SJSA1 (cell line): ENCODE measurements at regions not wholly inside any gene's neighbourhood (a gene's known extent, or its start where the extent isn't known, plus 50 kb on each side); places are given as distances from the start of the nearest gene placed in this dataset.

ENCODE experiments used
- DNase-seq, 2 experiments: peaks; one replicate each; pipeline ENCODE4 v3.0.0-alpha.2; 2015 to 2020; ENCODE audit warnings: low spot score in 2 of 2, low read depth in 1 of 2
- H3K27ac ChIP-seq: fragments of 250-450 bp; sonication (Bioruptor Pico); 2 replicates; pipeline ENCODE4 v1.5.1; 2020; ENCODE audit warnings: mild to moderate bottlenecking, moderate library complexity
- H3K27me3 ChIP-seq: fragments of 250-450 bp; sonication (Bioruptor Pico); replicated peaks from 2 replicates; pipeline ENCODE4 v1.5.1; 2020; ENCODE audit warnings: mild to moderate bottlenecking, moderate library complexity
- H3K36me3 ChIP-seq: fragments of 250-450 bp; sonication (Bioruptor Pico); 2 replicates; pipeline ENCODE4 v1.5.1; 2020; ENCODE audit warnings: mild to moderate bottlenecking
- H3K4me1 ChIP-seq: fragments of 250-450 bp; sonication (Bioruptor Pico); replicated peaks from 2 replicates; pipeline ENCODE4 v1.6.1; 2021; ENCODE audit warnings: mild to moderate bottlenecking
- H3K4me3 ChIP-seq: fragments of 250-450 bp; sonication (Bioruptor Pico); 2 replicates; pipeline ENCODE4 v1.5.1; 2020; ENCODE audit warnings: mild to moderate bottlenecking
- H3K9me3 ChIP-seq: fragments of 250-450 bp; sonication (Bioruptor Pico); replicated peaks from 2 replicates; pipeline ENCODE4 v1.5.1; 2020; ENCODE audit warnings: mild to moderate bottlenecking

GRCh38 chr1:229093609-229094336 lies 177.1 kb upstream of the RAB4A start:
- H3K27me3 ChIP-seq = no peaks in the 10 kb centered on the region
- peaks cover 55% of the 10 kb centered on the region for H3K4me1 ChIP-seq
- peak overlapping the region; percentile 92 for H3K27ac ChIP-seq
- H3K4me3 ChIP-seq = peak overlapping the region; percentile 35
- DNase-seq = no peak
- peaks cover 4% of the 10 kb centered on the region; the same call in 1 of the 2 replicates for H3K9me3 ChIP-seq
- peaks cover 17% of the 10 kb centered on the region for H3K36me3 ChIP-seq

DNA sequence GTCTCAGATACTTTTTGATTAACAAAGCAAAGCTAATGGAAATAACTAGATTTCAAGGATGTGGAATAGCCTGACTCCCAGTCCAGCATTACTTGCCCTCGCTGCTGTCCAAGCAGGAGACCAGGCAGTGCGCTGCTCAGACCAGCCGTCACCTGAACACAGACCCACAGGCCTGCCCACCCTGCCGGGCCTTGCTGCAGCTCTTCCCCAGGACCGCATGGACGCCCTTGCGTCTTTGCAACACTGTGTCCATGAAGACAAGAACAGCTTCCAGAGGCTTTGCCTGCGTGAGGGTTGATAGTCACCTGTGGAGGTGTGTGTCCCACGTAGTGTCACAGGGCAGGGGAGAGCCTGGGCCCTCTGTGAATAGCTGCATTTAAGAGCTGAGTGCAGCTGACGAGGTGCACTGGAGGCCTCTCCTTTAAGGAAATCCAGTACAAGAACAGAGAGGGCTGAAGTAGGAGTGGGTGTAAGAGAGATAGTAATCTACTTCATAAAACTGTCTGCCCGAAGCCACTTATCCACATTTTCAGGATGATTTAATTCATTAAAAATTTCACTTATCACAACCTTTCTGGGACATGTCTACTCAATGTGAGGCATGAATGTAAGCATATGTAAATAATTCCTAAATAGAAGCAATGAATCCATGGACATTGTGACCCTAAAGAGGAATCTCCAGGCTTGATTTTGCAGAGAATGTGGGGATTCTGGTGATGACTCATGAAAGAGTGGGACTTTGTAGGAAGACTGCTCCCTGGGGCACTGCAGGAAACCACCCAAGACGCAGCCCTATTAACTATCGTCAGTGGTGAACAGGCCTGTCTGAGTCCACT lies 176.2 kb upstream of the RAB4A start:
- Histone ChIP-seq H3K9me3 (peaks cover 4% of the 10 kb centered on the region; the same call in 1 of the 2 replicates), H3K27me3 (no peaks in the 10 kb centered on the region), H3K4me3 (peak overlapping the region; percentile 35), H3K4me1 (peaks cover 52% of the 10 kb centered on the region), H3K27ac (peak overlapping the region; percentile 92), H3K36me3 (peaks cover 14% of the 10 kb centered on the region)
- DNase-seq = peak; percentile 93 to 97

DNA sequence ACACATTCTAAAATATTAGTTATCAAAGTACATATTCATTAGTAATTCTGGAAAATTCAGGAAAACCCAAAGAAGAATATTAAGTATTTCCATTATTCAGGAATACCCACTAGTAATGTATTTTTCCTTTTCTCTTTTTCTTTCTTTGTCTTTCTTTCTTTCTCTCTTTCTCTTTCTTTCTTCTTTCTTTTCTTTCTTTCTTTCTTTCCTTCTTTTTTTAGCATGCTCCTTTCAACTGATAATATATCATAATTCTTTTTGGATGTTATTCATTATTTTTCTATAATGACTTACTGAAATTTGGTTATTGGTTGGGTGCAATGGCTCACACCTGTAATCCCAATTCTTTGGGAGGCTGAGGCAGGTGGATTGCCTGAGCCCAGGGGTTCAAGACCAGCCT lies 175.6 kb upstream of the RAB4A start:
- Histone ChIP-seq H3K27ac (peak overlapping the region; percentile 30), H3K27me3 (no peaks in the 10 kb centered on the region), H3K9me3 (peaks cover 4% of the 10 kb centered on the region; the same call in 1 of the 2 replicates), H3K4me1 (peaks cover 47% of the 10 kb centered on the region), H3K4me3 (no peak overlapping the region), H3K36me3 (peaks cover 12% of the 10 kb centered on the region)
- DNase-seq = no peak

GRCh38 chr1:229097356-229097755 lies 173.6 kb upstream of the RAB4A start:
- Histone ChIP-seq H3K4me3 (no peak overlapping the region), H3K36me3 (peaks cover under 1% of the 10 kb centered on the region; the same call in 1 of the 2 replicates), H3K27me3 (no peaks in the 10 kb centered on the region), H3K27ac (no peak overlapping the region), H3K9me3 (peaks cover 4% of the 10 kb centered on the region; the same call in 1 of the 2 replicates), H3K4me1 (peaks cover 34% of the 10 kb centered on the region)
- DNase-seq = no peak

- no peak overlapping the region for H3K4me3 ChIP-seq
Measured at GRCh38 chr1:229098361-229098760, 172.6 kb upstream of the RAB4A start.

DNA sequence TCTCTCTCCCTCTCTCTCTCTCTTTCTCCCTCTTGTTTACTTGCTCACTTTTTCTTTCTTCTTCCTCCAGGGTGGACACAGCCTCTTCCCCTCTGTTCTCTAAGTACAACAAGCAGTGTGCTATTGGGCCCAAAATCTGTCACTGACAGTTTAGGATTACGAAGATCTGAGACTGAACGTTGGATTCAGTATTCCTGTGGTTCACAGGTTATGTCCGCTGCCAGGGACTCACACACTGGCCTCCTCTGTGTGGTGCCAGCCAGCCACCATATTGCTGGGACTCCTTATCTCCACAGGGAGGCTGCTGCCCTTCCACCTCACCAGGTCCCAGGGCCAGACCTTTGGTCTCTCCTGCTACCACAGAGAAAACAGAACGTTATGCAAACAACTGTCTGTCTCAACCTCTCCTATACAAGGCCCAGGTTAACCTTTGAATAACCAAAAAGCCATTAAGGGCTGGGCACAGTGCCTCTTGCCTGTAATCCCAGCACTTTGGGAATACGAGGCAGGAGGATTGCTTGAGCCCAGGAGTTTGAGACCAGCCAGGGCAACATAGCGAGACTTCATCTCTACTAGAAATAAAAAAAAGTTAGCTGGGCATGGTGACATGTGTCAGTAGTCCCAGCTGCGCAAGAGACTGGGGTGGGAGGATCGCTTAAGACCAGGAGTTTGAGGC lies 171.9 kb upstream of the RAB4A start:
- DNase-seq = no peak
- Histone ChIP-seq H3K4me1 (peaks cover 19% of the 10 kb centered on the region), H3K9me3 (peaks cover 4% of the 10 kb centered on the region; the same call in 1 of the 2 replicates), H3K27me3 (no peaks in the 10 kb centered on the region), H3K4me3 (no peak overlapping the region), H3K27ac (no peak overlapping the region), H3K36me3 (no peaks in the 10 kb centered on the region)

More at GRCh38 chr1:229098361-229098760, 172.6 kb upstream of the RAB4A start:
- no peak for DNase-seq
- Histone ChIP-seq H3K27me3 (no peaks in the 10 kb centered on the region), H3K4me1 (peaks cover 25% of the 10 kb centered on the region), H3K36me3 (no peaks in the 10 kb centered on the region), H3K27ac (no peak overlapping the region), H3K9me3 (peaks cover 4% of the 10 kb centered on the region; the same call in 1 of the 2 replicates)

DNA sequence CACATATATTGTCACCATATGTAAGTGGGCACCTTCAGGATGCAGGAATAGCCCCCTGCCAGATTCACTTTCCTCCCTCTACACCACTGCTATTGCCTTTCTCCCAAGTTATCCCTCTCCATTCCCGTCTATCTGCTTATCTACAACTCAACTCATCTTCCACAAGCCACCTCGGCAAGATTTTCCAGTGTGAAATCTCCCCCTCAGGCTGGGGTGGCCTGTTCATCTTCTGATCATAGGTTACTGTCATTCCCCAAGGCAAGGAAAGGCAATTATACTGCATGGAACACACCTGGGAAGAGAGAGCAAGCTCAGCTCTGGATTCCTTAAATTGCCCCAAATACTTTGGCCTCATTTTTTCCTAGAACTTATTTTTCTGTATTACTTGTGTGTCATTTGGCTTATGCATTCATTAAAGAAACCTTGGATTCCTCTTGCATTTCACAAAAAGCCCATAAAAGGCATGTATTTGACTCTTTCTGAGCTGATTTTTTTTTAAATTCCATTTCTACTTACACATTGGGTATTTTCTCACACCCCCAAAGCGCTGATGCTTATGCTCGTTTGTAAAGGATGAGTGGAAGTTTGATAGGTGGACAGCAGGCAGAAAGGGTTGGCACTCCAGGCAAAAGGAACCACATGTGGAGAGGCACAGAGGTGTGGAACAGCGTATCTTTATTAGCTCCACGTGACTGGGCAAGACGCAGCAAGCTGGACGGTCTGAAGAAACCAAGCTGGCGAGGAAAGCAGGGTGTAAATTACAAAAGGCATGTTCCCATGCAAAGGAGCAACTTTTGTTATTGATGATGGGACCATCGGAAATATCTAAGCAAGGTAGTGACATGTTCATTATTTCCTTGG lies 169.7 kb upstream of the RAB4A start:
- DNase-seq = no peak

GRCh38 chr1:229102741-229103391 lies 168.0 kb upstream of the RAB4A start:
- no peaks in the 10 kb centered on the region for H3K27me3 ChIP-seq
- DNase-seq = no peak
- no peaks in the 10 kb centered on the region for H3K4me1 ChIP-seq

More for the DNA sequence above, 169.7 kb upstream of the RAB4A start:
- Histone ChIP-seq H3K27ac (no peak overlapping the region), H3K4me1 (no peaks in the 10 kb centered on the region), H3K4me3 (no peak overlapping the region), H3K27me3 (no peaks in the 10 kb centered on the region), H3K9me3 (peaks cover under 1% of the 10 kb centered on the region; the same call in 1 of the 2 replicates), H3K36me3 (no peaks in the 10 kb centered on the region)

DNA sequence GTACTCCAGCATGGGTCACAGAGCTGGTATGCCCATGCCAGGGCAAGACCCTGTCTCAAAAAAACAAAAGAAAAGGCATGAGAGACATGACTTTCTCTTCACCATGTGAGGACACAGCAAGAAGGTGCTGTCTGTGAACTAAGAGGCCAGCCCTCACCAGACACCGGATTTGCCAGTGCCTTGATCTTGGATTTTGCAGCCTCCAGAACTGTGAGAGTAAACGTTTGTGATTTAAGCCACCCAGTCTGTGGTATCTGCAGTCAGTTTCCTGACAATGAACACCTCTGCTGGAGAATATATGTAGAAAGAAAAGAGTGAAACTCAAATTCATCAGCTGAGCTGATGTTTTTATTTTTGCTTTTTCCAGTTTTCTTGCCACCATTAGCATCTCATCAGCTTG lies 166.3 kb upstream of the RAB4A start:
- Histone ChIP-seq H3K4me3 (no peak overlapping the region), H3K36me3 (no peaks in the 10 kb centered on the region)

More at GRCh38 chr1:229102741-229103391, 168.0 kb upstream of the RAB4A start:
- H3K9me3 ChIP-seq = no peaks in the 10 kb centered on the region
- H3K36me3 ChIP-seq = no peaks in the 10 kb centered on the region
- H3K27ac ChIP-seq = no peak overlapping the region
- no peak overlapping the region for H3K4me3 ChIP-seq

DNA sequence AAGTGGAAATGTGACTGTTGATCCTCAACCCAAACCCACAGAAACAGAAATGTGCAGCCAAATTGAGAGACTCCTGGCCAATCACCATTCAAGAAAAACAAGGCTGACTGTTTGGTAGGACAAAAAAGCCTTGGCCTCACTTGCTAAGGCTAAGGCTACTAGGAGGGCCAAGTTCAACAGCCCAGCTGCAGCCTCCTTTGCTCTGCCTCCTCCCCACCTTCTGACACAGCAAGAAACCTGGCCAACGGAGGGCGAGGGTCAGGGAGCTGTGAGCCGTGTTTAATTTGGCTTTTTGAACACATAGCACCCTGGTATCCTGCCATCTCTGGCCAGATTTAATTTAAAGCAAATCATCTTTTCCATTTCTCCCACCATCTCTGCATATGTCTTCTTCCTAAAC lies 165.8 kb upstream of the RAB4A start:
- 0 out of 2 replicates have a peak, but pooled peaks cover 5% of the 10 kb centered on the region for H3K4me1 ChIP-seq
- DNase-seq = no peak
- H3K27ac ChIP-seq = no peak overlapping the region
- no peaks in the 10 kb centered on the region for H3K9me3 ChIP-seq
- H3K4me3 ChIP-seq = no peak overlapping the region
- no peaks in the 10 kb centered on the region for H3K27me3 ChIP-seq
- H3K36me3 ChIP-seq = no peaks in the 10 kb centered on the region

More for the DNA sequence above, 166.3 kb upstream of the RAB4A start:
- Histone ChIP-seq H3K27me3 (no peaks in the 10 kb centered on the region), H3K27ac (no peak overlapping the region), H3K9me3 (no peaks in the 10 kb centered on the region), H3K4me1 (0 out of 2 replicates have a peak, but pooled peaks cover 5% of the 10 kb centered on the region)
- DNase-seq = no peak

DNA sequence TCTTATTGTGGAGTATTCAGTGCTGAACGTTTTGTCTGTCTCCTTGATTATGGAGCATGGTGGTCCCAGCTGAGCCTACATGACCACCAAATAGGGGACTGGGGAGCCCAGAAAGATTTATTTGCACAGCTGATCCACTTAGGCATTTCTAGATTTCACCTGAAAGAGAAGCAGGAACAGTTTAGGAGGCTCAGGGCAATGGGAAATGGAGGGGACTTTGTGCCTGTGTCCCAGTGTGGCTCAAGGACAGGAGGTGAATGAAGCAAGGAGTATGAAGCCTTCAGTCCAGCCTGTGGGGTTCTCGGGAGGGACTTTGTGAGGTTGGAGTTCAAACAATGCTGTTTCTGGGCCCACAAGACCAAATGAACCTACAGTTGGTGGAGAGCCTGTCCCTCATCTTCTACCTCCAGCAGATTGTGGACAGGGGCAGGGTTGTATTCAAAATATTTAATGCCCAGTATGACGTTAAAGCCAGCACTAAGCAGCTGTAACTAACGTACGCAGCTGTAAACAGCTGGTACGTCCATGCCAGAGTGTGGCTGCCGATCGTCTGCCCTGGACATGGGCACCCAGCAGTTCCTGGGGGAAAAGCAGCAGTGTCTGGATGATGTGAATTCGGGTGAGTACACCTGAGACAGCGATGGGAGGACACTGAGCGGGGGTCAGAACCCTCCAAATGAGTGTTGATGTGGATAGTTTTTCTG lies 164.9 kb upstream of the RAB4A start:
- Histone ChIP-seq H3K4me1 (0 out of 2 replicates have a peak, but pooled peaks cover 5% of the 10 kb centered on the region), H3K27ac (no peak overlapping the region), H3K4me3 (no peak overlapping the region), H3K9me3 (no peaks in the 10 kb centered on the region), H3K36me3 (no peaks in the 10 kb centered on the region), H3K27me3 (no peaks in the 10 kb centered on the region)
- DNase-seq = no peak

DNA sequence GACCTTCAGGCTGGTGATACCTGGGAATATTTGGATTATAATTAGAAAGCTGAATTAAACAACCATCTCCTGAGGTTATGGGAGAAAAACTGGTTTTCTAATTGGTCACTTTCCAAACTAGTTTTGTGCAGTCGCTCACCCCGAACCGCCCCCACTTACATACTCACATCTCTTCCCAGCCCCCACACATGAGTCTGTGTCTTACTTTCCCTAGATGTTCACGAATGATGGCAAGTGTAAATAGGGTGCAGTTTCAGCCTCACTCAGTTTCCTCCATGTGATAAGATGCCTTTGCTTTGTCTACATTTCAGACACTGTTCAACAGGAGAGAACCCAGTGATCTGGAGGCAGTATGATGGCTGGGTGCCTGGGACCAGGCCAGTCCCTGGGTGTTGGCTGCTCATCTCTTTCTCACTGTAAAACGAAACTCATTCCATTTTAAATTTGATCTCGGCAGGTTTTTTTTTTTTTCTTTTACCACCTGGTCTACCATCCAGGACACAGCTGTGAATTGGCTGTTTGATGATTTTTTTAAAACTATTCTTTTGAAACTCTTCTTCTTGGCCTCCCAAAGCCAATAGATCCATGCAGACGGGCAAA lies 164.3 kb upstream of the RAB4A start:
- Histone ChIP-seq H3K4me3 (no peak overlapping the region), H3K36me3 (no peaks in the 10 kb centered on the region), H3K27me3 (no peaks in the 10 kb centered on the region), H3K27ac (no peak overlapping the region), H3K4me1 (peaks cover 6% of the 10 kb centered on the region), H3K9me3 (no peaks in the 10 kb centered on the region)
- no peak for DNase-seq
